ENCODE measurements at regions not wholly inside any gene's neighbourhood (a gene's known extent, or its start where the extent isn't known, plus 50 kb on each side); places are given as distances from the start of the nearest gene placed in this dataset.

DNA sequence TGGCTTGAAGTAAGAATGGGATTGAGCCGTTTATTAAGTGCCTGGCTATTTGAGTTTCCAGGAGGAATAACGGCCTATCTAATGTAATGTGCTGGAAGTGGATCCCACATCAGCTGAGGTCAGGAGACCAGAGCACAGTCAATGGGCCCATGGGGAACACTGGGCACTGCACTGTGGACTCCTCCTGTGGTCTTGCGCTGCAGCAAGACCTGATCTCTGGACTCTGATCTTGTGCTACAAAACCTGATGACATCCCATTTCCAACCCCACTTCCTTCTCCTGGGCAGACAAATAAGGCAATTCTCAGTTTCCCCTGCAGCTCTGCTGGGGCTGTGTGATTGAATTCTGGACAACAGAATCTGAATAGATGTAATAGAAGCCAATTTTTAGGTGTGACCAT, 151.7 kb upstream of the ADCY2 start:
- DNase-seq (ENCODE audit: low spot score in 2 of 2): no peak
- no peak overlapping the region for H3K4me3 ChIP-seq
- no peak overlapping the region for H3K27ac ChIP-seq
- no peak for TF ChIP-seq POLR2AphosphoS5 (IDR thresholded peaks at IDR 0.05)
- no peak for TF ChIP-seq CTCF (IDR thresholded peaks at IDR 0.05)
- TF ChIP-seq POLR2A (IDR thresholded peaks at IDR 0.05): no peak
- TF ChIP-seq EP300 (IDR thresholded peaks at IDR 0.05): no peak
- H3K4me1 ChIP-seq: no peaks in the 10 kb centered on the region
- H3K9me3 ChIP-seq: no peaks in the 10 kb centered on the region
- H3K36me3 ChIP-seq: no peaks in the 10 kb centered on the region
- WGBS: 82% methylated on average over 3 of the region's 3 CpGs
- no peaks in the 10 kb centered on the region for H3K27me3 ChIP-seq

DNA sequence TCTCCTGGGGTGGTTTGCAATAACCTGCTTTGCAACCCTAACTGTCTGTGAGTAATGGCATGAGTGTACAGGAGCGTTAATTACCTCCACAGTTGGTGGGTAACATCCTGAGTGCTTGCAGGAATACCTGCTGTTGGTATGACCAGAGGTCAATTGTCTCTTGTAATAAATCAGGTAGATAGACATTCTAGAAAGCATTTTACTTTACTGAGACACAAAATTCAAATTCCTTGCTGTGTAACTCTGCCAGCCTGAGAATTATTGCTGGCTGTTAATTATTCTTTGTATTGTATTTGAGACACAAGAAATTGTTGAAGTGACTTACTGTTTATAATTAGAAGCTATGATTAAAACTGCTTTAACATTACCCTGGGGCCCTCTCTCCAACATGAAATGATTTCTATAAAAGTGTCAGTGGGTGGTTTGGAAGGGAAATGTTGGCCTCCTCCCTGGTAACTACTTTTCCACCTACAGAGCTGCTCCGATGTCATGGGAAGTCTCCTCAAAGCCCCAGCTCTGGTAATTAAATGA, 150.8 kb upstream of the ADCY2 start:
- Histone ChIP-seq H3K27me3 (no peaks in the 10 kb centered on the region), H3K9me3 (no peaks in the 10 kb centered on the region), H3K36me3 (no peaks in the 10 kb centered on the region), H3K4me3 (no peak overlapping the region), H3K4me1 (no peaks in the 10 kb centered on the region), H3K27ac (no peak overlapping the region)
- DNase-seq (ENCODE audit: low spot score in 2 of 2): no peak
- WGBS: 41% methylated on average over 2 of the region's 2 CpGs
- TF ChIP-seq CTCF (IDR thresholded peaks at IDR 0.05) (no peak), POLR2AphosphoS5 (IDR thresholded peaks at IDR 0.05) (no peak), POLR2A (IDR thresholded peaks at IDR 0.05) (no peak), EP300 (IDR thresholded peaks at IDR 0.05) (no peak)

DNA sequence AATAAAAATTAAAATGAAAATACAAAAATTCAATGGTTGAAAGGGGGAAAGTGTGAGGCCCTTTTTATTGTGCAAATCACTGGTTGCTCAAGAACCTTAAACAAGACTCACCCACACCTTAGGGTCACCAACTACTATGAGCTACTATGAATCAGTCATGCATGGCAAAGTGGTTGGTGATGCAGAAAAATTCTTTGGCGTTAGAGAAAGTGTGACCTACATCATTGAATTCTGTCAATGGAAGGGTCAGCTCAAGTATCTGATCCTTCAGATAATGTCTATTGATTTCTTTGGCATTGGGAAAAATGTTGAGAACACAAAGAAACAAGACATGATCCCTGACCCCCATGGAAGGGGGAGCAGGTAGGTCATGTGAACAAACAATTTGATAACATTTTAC, 149.7 kb upstream of the ADCY2 start:
- no peaks in the 10 kb centered on the region for H3K4me1 ChIP-seq
- no peak for TF ChIP-seq POLR2A (IDR thresholded peaks at IDR 0.05)
- no peak for TF ChIP-seq POLR2AphosphoS5 (IDR thresholded peaks at IDR 0.05)
- no peak for TF ChIP-seq EP300 (IDR thresholded peaks at IDR 0.05)
- TF ChIP-seq CTCF (IDR thresholded peaks at IDR 0.05): no peak
- DNase-seq (ENCODE audit: low spot score in 2 of 2): no peak
- H3K4me3 ChIP-seq: no peak overlapping the region
- H3K27ac ChIP-seq: no peak overlapping the region
- H3K27me3 ChIP-seq: no peaks in the 10 kb centered on the region
- WGBS: 80% methylated on average over 1 of the region's 1 CpG
- no peaks in the 10 kb centered on the region for H3K36me3 ChIP-seq
- H3K9me3 ChIP-seq: no peaks in the 10 kb centered on the region

DNA sequence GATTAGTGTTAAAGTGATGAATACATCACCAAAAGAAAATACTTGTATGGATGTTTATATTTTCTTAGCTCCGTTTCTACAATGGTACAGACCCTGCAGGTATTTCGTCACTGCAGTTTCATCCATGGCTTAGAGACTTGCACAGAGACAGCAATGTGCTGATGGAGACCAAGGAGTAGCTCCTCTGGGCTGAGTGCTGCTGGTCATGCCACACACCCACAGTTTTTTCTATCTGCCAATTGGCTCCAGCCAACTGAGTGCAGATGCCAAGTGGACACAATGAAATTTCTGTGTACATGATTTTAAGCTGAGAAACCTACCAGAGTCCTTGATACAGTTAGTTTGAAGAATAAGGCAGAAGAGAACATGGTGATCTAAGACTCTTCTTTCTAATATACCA, 145.9 kb upstream of the ADCY2 start:
- DNase-seq (ENCODE audit: low spot score in 2 of 2): no peak
- Histone ChIP-seq H3K27me3 (no peaks in the 10 kb centered on the region), H3K9me3 (no peaks in the 10 kb centered on the region), H3K4me1 (no peaks in the 10 kb centered on the region), H3K4me3 (no peak overlapping the region), H3K36me3 (no peaks in the 10 kb centered on the region), H3K27ac (no peak overlapping the region)
- TF ChIP-seq EP300 (IDR thresholded peaks at IDR 0.05) (no peak), CTCF (IDR thresholded peaks at IDR 0.05) (no peak), POLR2AphosphoS5 (IDR thresholded peaks at IDR 0.05) (no peak), POLR2A (IDR thresholded peaks at IDR 0.05) (no peak)
- 73% methylated on average over 2 of the region's 2 CpGs for WGBS

- H3K9me3 ChIP-seq: no peaks in the 10 kb centered on the region
- H3K27me3 ChIP-seq: no peaks in the 10 kb centered on the region
- H3K27ac ChIP-seq: no peak overlapping the region
- DNase-seq (ENCODE audit: low spot score in 2 of 2): no peak
- no peak overlapping the region for H3K4me3 ChIP-seq
- TF ChIP-seq POLR2AphosphoS5 (IDR thresholded peaks at IDR 0.05) (no peak), POLR2A (IDR thresholded peaks at IDR 0.05) (no peak), CTCF (IDR thresholded peaks at IDR 0.05) (no peak), EP300 (IDR thresholded peaks at IDR 0.05) (no peak)
- no peaks in the 10 kb centered on the region for H3K36me3 ChIP-seq
- H3K4me1 ChIP-seq: no peaks in the 10 kb centered on the region
- WGBS: 61% methylated on average over 3 of the region's 3 CpGs
Measured at GRCh38 chr5:7250611-7251010, 145.3 kb upstream of the ADCY2 start.

Data from suprapubic skin (tissue), 4 donors.